Sigmoid colon (tissue), 6 donors: ENCODE measurements at regions not wholly inside any gene's neighbourhood (a gene's known extent, or its start where the extent isn't known, plus 50 kb on each side); places are given as distances from the start of the nearest gene placed in this dataset.

ENCODE experiments used
- DNase-seq: peaks from one replicate; pipeline ENCODE4 v3.0.0-alpha.2; 2019
- H3K27ac ChIP-seq, 4 donors: fragments of 200-600 bp; sonication (generic); one replicate each; pipeline ENCODE4 v1.5.1; 2016 to 2019; ENCODE audit warnings: mild to moderate bottlenecking in 1 of 4
- H3K27me3 ChIP-seq, 3 donors: fragments of 200-600 bp; sonication (generic); one replicate each; pipeline ENCODE4 v1.5.1; 2019; ENCODE audit warnings: mild to moderate bottlenecking in 1 of 3
- H3K36me3 ChIP-seq, 4 donors: fragments of 200-600 bp; sonication (generic); one replicate each; pipeline ENCODE4 v1.5.1; 2016 to 2019
- H3K4me1 ChIP-seq, 4 donors: fragments of 200-600 bp; sonication (generic); one replicate each; pipeline ENCODE4 v1.5.1; 2017 to 2019
- H3K4me3 ChIP-seq, 4 donors: fragments of 200-600 bp; sonication (generic); one replicate each; pipeline ENCODE4 v1.5.1; 2017 to 2019; ENCODE audit warnings: mild to moderate bottlenecking in 2 of 4, moderate library complexity in 1 of 4
- H3K9me3 ChIP-seq, 4 donors: fragments of 200-600 bp in 3 of 4; sonication (generic) in 3 of 4; one replicate each; pipeline versions ENCODE4 v1.5.1 to v1.6.1; 2013 to 2019
- EP300 ChIP-seq, 4 donors: sonication (generic); formaldehyde crosslinking; IDR thresholded peaks; one replicate each; pipeline ENCODE4 v1.6.1; 2017; ENCODE audit warnings: antibody characterized with exemption in 4 of 4
- POLR2A ChIP-seq, 2 donors: fragments of 450-650 bp; IDR thresholded peaks; one replicate each; pipeline ENCODE4 v1.6.1; 2016; ENCODE audit warnings: antibody characterized with exemption in 2 of 2, mild to moderate bottlenecking in 2 of 2, moderate library complexity in 2 of 2
- POLR2AphosphoS5 ChIP-seq, 4 donors: sonication (generic); formaldehyde crosslinking; IDR thresholded peaks; one replicate each; pipeline ENCODE4 v1.6.1; 2017; ENCODE audit warnings: antibody characterized with exemption in 4 of 4
- WGBS, 2 donors: extraction: QIAGEN DNeasy Blood & Tissue Kit; methylation state at CpG; one replicate each; pipeline ENCODE4 v1.1.7; 2013; 5-methylcytosine and 5-hydroxymethylcytosine counted together
- intact Hi-C: fragments of 100-400 bp; cut with DNase I; formaldehyde crosslinking; loops from one replicate; pipeline ENCODE4 v1.15.1; 2023
- TF ChIP-seq, protein P1 (sequence below), 4 experiments: fragments of 450-650 bp in 3 of 4; fragments of 200-600 bp in 1 of 4; IDR thresholded peaks; one replicate each; pipeline ENCODE4 v1.5.1; 2016 to 2019; ENCODE audit warnings: antibody characterized with exemption in 4 of 4, mild to moderate bottlenecking in 3 of 4, moderate library complexity in 2 of 4
- donor health status: healthy with polysubstance abuse.
- donor health status: healthy.

DNA sequence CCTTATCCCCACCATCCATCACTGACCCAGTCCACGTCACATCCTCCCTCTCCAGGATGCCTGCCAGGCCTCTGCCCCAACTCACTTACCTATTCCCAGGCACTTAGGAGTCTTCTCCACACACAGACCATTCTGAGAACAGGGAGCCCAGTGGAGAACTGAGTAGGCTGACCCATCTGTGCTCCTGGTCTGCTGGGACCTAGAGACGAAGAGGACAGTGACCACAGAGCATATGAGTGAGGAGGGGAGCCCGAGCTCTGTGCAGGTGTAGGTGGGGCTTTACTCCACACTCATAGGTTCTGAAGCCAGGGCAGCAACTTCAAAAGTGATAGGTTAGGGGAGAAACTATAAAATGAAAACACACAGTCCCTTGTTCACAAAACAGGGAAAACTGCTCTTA is 130.0 kb downstream of the NDUFA10 start:
- no peak for DNase-seq
- intact Hi-C loops: no loop called here

DNA sequence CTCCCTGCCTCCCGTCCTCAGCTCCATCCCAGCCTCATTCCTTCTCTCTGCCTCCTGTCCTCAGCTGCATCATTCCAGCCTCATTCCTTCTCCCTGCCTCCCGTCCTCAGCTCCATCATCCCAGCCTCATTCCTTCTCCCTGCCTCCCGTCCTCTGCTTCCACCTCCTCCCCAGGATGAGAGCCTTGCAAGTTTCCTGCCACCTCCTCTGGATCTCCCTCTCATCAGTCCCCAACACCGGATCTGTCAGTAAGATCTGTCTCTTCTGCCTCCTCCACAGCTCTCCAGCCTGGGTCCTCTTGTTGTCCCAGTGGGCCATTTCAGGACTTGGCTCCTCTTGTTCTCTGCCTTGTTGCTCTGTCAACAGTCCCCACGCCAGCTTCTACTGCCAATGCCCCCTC is 130.9 kb downstream of the NDUFA10 start:
- TF ChIP-seq EP300 (IDR thresholded peaks at IDR 0.05) (no peak), POLR2A (IDR thresholded peaks at IDR 0.05) (no peak), POLR2AphosphoS5 (IDR thresholded peaks at IDR 0.05) (no peak)
- TF ChIP-seq, protein P1, sequence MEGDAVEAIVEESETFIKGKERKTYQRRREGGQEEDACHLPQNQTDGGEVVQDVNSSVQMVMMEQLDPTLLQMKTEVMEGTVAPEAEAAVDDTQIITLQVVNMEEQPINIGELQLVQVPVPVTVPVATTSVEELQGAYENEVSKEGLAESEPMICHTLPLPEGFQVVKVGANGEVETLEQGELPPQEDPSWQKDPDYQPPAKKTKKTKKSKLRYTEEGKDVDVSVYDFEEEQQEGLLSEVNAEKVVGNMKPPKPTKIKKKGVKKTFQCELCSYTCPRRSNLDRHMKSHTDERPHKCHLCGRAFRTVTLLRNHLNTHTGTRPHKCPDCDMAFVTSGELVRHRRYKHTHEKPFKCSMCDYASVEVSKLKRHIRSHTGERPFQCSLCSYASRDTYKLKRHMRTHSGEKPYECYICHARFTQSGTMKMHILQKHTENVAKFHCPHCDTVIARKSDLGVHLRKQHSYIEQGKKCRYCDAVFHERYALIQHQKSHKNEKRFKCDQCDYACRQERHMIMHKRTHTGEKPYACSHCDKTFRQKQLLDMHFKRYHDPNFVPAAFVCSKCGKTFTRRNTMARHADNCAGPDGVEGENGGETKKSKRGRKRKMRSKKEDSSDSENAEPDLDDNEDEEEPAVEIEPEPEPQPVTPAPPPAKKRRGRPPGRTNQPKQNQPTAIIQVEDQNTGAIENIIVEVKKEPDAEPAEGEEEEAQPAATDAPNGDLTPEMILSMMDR (IDR thresholded peaks at IDR 0.05): no peak
- H3K27ac ChIP-seq: no peak overlapping the region
- no peaks in the 10 kb centered on the region for H3K9me3 ChIP-seq
- H3K36me3 ChIP-seq: no peaks in the 10 kb centered on the region
- H3K4me1 ChIP-seq: no peaks in the 10 kb centered on the region
- WGBS, 2 donors: 70 to 86% methylated on average over 5 of the region's 5 CpGs
- no peak overlapping the region for H3K4me3 ChIP-seq
- DNase-seq: no peak
- H3K27me3 ChIP-seq: no peaks in the 10 kb centered on the region
- intact Hi-C loops: no loop called here

More for the DNA sequence above, 130.0 kb downstream of the NDUFA10 start:
- Histone ChIP-seq H3K4me1 (no peaks in the 10 kb centered on the region), H3K27ac (no peak overlapping the region), H3K27me3 (no peaks in the 10 kb centered on the region), H3K9me3 (no peaks in the 10 kb centered on the region), H3K4me3 (no peak overlapping the region), H3K36me3 (no peaks in the 10 kb centered on the region)
- WGBS, 2 donors: 57 to 80% methylated on average over 3 of the region's 3 CpGs
- TF ChIP-seq, protein P1 (IDR thresholded peaks at IDR 0.05): no peak
- TF ChIP-seq EP300 (IDR thresholded peaks at IDR 0.05) (no peak), POLR2AphosphoS5 (IDR thresholded peaks at IDR 0.05) (no peak), POLR2A (IDR thresholded peaks at IDR 0.05) (no peak)

DNA sequence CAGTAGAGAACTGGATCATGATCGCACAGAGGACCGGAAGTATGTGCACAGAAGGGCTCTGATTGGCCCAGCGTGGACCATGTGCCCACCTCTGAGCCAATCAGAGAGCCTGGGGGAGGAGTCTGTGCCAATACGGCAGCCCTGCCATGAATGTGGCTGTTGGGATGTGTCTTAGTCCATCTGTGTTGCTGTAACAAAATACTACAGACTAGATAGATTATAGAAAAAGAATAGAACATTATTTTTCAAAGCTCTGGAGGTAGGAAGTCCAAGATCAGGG is 132.0 kb downstream of the NDUFA10 start:
- Histone ChIP-seq H3K27me3 (no peaks in the 10 kb centered on the region), H3K36me3 (no peaks in the 10 kb centered on the region), H3K4me1 (no peaks in the 10 kb centered on the region), H3K4me3 (no peak overlapping the region), H3K27ac (no peak overlapping the region), H3K9me3 (no peaks in the 10 kb centered on the region)
- intact Hi-C loops: no loop called here
- no peak for DNase-seq
- TF ChIP-seq, protein P1 (IDR thresholded peaks at IDR 0.05): no peak
- TF ChIP-seq EP300 (IDR thresholded peaks at IDR 0.05): no peak
- no peak for TF ChIP-seq POLR2A (IDR thresholded peaks at IDR 0.05)
- no peak for TF ChIP-seq POLR2AphosphoS5 (IDR thresholded peaks at IDR 0.05)
- 53 to 63% methylated on average over 4 of the region's 4 CpGs for WGBS, 2 donors

DNA sequence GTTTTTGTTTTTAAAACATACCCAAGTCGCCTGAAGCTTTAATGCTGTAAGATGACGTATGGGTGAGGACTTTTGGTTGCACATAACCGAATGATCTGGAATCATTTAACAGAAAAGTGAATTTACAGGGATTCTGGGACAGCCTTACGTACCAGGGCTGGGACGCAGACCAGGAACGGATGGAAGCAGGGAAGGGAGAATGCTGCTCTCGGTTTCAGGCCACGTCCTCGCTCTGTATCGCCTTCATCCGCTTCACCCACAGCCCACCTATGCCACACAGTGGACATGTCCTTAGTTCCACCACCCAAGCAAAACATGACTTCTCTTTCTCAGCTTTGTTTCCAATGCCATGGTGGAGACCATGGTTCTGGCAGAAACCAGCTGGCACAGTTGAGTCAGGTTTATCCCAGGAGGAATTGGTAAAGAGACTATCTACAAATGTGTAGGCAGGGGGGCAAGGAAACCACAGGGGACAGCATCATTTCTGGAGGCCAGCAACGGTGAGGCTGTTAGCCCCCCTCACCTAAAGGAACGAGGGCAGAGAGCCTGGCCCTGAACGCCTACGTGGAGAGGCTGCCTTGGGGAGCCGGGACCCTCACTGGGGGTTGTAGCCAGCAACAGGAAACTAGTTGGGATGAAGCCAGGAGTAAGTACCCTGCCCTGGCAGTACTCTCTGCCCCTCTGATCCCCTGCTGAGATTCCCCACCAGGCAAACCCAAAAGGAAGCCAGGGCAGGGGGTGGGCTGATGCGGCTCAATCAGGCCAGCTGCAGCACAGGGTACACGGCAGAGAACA is 132.5 kb downstream of the NDUFA10 start:
- no peak overlapping the region for H3K4me3 ChIP-seq
- no peak overlapping the region for H3K27ac ChIP-seq
- intact Hi-C loops: no loop called here
- H3K36me3 ChIP-seq: no peaks in the 10 kb centered on the region
- WGBS, 2 donors: 89 to 90% methylated on average over 18 of the region's 18 CpGs
- H3K4me1 ChIP-seq: no peaks in the 10 kb centered on the region
- no peaks in the 10 kb centered on the region for H3K27me3 ChIP-seq
- DNase-seq: no peak
- no peaks in the 10 kb centered on the region for H3K9me3 ChIP-seq
- no peak for TF ChIP-seq POLR2A (IDR thresholded peaks at IDR 0.05)

DNA sequence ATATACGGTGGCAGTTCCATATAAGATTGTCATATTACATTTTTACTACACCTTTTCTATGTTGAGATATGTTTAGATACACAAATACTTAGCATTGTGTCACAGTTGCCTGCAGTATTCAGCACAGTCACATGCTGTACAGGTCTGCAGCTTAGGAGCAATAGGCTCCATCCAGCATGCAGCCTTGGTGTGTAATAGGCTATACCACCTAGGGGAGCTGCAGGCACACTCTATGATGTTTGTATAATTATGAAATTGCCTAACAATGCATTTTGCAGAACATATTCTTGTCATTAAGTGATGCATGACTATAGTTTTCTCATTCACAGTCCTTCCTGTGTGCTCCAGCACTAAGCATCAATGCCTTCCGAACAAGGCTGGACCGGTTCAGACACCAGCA is 133.4 kb downstream of the NDUFA10 start:
- H3K4me3 ChIP-seq: no peak overlapping the region
- no peak for TF ChIP-seq POLR2AphosphoS5 (IDR thresholded peaks at IDR 0.05)
- TF ChIP-seq, protein P1 (IDR thresholded peaks at IDR 0.05): no peak
- no peak overlapping the region for H3K27ac ChIP-seq
- 90 to 97% methylated on average over 3 of the region's 3 CpGs for WGBS, 2 donors
- H3K9me3 ChIP-seq: peaks cover 0 to 3% (median 0%) of the 10 kb centered on the region in 4 donors
- H3K27me3 ChIP-seq: no peaks in the 10 kb centered on the region
- no peaks in the 10 kb centered on the region for H3K4me1 ChIP-seq
- no peaks in the 10 kb centered on the region for H3K36me3 ChIP-seq
- DNase-seq: no peak
- intact Hi-C loops: no loop called here
